Superior temporal gyrus (tissue), 1 donor: ENCODE measurements at regions not wholly inside any gene's neighbourhood (a gene's known extent, or its start where the extent isn't known, plus 50 kb on each side); places are given as distances from the start of the nearest gene placed in this dataset.

Experiments used
- DNase-seq: peaks from one replicate; pipeline ENCODE4 v3.0.0-alpha.2; 2016; ENCODE audit errors: extremely low spot score

DNA sequence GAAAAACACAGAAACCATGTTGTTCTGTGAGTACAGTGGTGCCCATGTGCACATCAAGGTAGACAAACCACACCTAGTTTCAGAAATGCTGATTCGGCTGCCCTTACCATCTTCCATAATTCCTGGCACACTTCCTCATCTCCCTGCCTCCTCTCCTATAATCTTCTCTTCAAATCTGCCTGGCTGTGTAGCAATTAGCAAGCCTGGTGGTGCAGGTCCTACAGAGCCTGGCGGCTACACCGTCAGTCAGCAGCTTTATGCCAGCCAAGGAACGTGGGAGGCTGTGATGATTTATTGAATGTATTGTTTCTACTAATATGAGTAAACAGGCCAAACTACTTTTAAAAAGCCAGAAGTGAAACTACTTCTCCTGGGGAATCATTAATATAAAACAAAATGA is 106.8 kb downstream of the SEMA6D start:
- DNase-seq, result no peak

DNA sequence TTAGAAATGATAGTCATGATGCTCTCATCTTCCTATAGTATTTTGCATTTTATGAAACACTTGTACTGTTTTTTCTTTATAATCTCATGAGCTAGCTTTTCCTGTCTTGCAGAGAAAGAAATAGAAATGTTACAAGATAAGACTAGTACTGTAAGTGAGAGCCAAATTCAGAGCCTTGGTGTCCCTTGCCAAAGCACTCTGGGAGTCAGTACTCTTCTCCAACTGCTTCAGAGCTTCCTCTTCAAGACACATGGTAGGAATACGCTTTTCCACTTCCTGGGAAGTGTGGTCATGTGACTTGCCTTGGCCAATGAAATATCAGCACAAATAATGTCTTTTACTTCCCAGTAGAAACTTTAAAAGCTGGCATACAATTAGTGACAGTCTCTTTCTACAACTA is 112.4 kb downstream of the SEMA6D start:
- DNase-seq, result no peak

DNA sequence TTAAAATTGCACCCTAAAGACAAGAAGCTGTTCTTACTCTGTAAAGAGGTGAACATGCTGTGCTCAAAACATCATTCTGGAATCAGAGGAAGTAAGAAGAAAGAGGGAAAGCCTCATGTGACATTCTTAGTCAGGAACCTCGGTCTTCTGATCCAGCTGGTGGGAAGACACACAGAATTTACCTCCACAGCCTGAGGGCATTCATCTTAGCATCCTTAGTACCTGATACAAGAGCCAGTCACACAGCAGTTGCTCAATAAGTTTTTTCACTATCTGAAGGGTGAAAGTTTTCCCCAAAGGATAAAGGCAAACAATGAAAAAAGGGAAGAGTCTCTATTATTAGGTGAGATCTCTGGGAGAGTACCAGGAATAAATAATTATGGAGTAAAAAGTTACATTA is 116.8 kb downstream of the SEMA6D start:
- DNase-seq, result no peak

DNA sequence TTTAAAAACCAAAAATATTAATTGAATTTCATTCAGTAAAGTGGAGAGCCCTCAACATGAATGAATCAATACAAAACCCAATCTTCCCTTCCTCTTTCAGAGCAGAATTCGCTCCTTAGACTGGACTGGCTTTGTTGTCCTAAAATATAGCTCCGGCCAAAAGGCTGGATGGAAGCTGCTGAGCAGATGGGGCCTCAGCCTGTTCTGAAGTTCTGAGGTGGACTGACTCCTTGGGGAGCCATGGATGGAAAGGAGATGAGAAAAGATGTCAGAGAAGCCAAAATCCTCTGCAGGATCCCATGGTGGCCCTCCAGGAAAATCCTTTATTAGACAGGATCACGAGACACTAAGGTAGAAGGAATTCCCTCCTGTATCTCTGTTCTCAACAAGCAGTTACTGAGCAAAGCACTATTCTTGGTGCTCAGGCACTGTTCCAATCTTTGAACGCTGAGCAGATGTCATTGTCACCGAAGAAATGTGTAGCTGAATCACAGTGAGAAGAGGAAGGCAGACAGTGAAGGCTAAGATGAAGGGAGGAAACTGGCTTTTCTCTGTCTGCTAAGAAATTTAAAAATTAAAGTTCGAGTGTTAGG is 122.0 kb downstream of the SEMA6D start:
- peak; percentile 77 for DNase-seq

DNA sequence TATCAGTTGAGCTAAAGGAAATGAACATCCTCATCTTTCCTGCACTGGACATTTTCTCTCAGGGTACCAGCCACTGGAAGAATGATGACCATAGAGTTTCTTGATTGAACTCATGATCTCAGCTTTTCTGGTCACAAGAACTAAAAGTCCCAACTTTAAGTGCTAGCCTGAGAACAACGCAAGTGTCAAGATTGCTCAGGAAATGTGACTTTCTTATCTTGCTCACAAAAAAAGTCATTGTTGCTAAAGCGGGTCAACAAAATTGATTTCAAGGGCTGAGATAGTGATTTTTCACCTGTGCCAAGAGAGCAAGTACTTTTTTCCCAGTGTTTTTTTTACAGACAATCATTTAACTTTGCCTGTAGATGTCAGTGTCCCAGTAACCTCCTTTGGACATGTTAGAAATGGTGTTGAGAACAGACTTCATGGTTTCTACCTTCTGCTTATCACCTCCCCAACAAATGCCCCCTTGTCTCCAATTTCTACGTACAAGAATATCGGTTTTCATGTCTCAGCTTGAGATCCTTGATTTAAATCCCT is 125.9 kb downstream of the SEMA6D start:
- DNase-seq, result no peak

DNA sequence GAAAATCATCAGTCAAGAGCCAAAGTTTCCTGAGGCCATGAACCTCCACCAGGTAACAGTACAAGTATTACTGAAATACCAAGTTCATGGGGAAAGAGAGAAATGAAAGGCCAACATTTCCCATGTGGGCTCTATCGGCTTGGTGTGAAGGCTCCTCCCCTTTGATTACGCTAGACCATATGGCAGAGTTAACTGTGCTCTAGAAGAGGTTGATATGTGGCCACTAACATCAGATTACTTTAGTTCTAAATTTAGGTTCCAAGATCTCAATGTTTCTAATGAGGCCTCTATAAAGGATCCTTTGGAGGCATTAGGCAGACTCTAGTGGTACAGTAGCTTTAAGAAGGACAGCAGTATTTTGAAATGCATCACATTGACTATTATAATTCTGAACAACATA is 127.1 kb downstream of the SEMA6D start:
- no peak for DNase-seq

DNA sequence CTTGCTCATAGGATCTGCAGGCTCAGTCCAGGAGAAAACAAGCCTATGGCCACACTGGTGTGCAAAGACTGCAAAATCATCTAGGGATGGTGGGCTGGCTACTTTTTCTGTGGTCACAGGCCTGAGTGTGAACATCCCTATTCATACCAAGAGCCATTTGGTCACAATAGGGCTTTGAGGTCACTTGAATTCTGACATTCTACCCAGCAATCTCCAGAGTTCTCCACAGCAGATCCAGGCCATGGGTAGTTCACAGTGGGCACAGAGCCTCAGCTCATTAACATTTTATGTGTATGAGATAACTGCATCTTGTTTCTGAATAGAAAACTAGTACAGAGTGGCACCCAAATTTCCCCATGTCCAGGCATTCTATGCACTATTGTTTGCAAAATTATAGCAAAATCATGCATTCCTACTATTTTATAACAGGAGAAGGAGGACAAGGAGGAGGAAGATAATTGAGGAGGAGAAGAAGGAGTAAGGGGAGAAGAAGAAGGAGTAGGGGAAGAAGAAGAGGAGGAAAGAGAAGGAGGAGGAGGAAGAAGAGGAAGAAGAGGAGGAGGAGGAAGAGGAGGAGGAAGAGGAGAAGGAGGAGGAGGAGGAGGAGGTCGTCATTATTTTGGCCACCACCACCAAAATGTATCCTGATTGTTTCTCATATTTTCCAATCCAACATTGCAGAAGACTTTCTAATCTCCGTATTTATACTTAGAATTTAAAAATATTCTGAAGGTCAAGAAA is 129.0 kb downstream of the SEMA6D start:
- DNase-seq, result peak; percentile 85

DNA sequence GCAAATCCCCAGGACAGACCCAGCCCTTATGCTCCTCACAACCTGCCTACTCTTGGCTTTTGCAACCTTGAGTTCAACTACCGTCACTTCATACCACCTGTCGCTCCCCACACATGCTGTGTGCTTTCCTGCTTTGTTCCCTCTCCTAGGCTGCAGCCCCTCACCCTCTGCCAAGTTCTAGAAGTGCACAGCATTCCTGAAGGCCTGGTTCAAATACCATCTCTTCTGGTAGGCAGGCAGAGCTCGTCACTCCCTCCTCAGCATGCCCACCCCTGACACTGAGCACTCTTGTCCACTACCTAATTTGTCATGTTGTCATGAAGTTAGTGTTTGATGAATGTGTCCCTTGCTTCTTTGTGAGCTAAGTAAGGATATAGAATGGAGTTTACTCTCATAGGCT is 129.6 kb downstream of the SEMA6D start:
- no peak for DNase-seq

DNA sequence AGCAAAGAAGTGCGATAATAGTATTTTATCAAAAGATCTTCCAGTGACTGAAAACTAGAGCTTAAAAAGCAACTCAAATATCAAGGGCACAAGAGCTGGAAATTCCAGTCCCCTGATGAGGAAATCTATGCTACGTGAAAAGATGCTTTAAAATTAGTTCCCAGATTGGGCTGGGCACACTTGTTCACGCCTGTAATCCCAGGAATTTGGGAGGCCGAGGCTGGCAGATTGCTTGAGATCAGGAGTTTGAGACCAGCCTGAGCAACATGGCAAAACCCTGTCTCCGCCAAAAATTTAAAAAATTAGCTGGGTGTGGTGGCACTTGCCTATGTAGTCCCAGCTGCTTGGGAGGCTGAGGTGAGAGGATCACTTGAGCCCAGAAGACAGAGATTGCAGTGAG is 138.8 kb downstream of the SEMA6D start:
- DNase-seq, result no peak

DNA sequence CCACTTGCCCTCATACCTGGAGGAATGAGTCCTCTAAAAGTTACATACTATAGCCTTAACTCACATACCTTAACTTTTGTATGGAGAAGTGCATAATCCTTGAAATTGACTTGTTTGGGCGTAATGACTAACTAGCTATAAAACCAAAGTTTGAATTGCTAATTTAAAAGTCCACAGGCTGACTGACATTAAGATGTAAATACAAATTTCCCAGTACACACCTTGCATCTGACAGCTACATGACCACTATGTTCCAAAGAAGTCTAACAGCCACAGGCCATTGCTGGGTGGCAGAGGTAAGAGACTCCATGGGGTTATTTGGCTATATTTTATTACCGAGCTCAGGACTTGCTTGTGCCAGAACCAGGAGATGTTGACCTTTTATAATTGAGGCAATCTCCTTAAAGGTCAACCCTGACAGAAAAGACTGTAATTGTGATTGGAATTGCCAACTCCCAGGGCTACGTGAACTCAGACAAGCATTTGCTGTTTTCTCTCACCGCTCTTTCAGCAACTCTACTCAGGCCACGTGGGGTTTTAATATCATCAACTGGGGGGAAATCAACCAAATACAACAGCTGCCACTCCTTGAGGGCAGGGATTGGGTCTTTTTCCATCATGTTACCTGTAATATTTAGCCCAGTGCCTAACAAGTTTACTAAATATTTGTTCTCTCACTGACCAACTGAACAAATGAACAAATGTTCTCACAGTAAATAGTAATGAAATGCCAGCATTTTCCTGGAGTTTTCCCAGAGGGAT is 139.9 kb downstream of the SEMA6D start:
- DNase-seq, result no peak

DNA sequence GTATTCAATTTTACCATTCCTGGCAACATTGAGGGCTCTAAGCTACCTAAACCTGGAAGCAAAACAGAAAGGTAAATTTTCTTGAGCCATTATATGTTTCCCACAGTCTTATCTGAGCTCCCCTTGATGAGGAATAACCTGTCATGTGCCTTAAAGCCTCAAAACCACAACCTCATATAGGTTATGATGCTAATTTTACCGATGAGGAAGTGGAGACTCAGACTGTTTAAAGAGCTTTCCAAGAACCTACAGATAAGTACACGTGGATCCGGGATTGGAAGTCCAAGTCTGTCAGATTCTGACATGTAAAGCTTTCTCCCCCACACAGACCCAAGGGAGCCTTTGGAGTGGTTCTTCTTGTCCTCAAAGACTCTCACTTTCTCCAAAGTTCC is 140.5 kb downstream of the SEMA6D start:
- no peak for DNase-seq

DNA sequence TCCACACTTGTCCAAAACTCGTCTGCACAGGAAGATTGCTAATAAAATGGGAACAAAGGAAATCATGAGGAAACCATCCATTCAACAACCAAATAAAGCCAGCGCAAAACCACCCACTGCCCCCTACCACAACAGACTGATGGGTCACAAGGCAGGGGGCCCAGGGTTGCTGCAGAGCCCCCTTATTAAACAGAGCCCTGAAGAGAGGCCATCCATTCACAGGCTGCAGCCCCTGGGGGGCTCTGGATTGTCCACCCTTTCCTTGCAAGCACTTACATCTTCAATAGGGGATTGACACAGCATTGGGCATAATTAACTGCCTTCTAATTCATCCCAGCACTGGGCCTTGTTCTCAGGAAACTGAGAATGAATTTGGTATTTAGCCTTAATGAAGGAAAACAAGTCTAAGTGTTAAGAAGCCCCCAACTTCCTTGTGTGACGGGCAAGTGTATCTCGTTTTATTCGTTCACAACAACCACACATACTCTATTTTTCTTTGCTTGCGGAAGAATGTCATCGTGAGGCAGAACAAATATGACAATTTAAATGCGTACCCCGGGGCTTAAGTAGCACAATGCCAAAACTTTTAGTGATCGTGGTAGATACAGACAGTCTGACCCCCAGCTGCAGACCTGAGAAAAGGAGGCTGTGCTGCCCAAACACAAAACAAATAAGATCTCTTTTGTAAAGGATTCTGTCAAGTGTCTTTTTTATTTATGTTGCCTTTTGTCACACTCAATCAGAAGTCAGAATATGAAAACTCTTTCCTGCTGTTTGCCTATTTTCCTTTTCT is 144.0 kb downstream of the SEMA6D start:
- DNase-seq, result no peak

DNA sequence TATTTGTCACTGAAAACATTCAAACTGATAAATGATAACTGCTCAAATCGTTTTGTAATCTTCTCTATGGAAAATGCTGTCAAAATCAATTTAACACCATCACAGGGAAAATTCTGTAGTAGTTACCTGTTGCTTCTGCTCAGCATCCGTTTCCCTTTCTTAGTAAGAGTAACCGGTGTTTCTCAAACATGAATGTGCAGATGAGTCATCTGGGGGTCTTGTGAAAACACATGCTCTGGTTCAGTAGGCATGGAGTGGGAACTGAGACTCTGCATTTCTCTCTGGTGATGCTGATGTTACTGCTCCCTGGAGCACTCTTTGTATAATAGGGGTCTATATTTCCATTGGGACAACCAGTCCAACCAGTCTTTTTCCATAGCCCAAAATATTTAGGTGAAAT is 145.1 kb downstream of the SEMA6D start:
- no peak for DNase-seq

DNA sequence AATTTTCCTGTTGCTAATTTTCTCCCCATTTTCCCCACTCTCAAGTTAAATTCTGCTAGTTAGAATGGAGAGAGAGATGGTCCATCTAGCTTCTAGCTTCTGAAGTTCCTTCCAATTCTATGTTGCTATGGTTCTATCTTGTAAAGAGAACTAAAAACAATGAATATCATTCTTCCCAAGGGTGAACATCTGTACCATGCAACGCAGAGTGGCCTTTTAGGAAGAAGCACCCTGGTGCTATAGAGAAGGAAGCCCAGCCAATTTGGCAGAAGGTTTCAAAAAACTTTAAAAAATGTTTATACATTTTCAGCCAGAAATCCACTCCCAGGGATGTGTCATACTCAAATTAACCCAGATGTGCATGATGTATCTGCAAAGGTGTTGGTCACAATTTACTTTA is 149.1 kb downstream of the SEMA6D start:
- no peak for DNase-seq

DNA sequence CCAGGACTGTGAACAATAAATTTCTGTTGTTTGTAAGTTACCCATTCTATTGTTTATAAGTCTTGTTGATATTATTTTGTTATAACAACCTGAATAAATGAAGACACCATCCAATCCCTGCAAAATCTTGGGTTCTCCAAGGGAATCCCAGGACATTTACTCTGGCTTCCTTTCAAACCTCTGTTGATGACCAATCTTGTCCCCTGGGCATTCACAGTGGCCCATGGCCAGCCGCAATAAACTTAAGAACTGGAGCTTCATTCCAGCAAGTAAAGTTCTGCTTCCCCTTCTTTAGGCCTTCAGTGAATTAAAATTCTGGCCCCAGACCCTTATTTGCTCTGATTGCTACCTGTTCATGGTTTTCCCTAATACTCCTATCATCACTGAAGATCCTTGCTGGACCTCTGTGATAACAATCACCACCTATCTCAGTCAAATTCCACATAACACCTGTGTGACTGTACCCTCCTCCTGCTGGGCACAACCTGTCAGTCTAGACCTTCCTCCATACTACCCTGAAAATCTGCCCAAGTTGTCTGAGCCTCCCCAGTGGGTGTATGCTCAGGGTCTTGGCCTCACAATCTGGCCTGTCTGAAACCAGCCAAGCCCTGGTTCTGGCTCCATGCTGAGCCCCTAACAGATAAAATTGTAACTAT is 153.1 kb downstream of the SEMA6D start:
- DNase-seq, result no peak

DNA sequence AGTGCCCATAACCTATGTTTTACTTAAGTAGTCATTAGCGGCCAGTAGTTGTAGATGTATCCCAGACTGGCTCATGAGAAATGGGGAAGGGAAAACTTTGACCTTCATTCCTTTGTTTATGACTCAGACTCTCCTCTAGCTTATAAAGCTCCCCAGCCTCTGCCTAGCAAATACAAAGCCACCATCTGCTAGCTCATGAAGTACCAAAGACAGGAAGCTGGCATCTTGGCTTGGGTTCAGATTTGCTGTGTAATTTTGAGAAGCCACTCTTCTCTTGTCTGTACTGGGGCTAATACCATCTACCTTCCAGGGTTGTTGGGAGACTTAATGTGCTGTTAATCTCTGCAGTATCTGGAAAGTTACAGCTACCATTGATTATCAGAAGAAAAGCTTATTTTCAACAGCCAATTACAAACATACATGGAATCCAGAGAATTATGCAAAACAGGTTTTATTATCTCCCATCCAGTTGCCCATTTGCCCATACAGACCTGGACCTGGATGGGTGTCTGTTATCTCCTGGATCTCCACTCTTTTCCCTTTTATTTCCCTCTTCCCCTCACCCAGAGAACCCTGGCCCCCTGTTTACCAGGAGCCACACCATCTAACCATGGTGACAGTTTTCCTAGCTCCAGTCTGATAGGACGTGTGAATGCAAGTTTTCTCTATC is 153.8 kb downstream of the SEMA6D start:
- no peak for DNase-seq

DNA sequence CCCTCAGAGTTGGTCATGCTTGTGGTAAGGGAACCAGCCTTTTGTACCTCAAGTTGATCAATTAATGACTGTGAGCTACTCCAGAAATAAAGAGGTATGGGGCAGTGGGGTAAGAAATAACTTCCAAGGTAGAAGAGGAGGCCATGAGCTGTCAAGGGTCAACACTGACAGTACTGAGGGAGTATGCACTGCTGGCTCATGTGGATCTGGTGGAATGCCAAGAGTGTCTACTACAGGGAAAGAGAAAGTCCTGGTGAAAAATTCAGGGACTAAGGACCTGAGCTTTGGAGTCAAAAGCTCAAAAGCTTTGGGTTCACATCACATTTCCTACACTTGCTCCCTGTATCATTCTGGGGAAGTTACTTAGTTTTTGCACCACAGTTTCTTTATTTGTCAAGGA is 154.9 kb downstream of the SEMA6D start:
- DNase-seq, result no peak

DNA sequence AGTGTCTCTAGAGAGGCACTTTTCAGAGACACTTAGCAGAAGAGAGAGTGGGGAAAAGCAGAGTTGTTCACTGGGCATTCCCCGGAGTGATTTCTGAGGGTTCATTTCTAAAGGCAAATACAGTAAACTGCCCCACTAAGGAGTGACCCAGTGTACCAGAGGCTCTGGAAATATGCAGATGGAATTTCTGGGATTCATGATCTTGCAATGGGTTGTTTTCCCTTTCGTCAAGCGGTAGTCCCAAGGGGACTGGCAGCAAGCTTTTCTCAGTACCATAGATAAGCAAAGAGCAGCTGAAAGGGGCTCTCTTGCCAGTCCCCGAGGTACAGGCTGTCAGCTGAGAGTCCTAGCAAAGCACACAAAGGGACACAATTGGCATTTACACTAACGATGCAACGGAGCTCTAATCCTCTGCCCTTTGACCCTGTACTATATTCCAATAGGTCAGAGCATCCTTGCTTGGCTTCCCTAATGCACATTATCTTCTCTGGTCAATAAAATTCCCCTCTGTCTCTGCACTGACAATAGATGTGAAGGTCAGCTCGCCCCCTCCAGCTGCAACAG is 155.6 kb downstream of the SEMA6D start:
- DNase-seq, result no peak

DNA sequence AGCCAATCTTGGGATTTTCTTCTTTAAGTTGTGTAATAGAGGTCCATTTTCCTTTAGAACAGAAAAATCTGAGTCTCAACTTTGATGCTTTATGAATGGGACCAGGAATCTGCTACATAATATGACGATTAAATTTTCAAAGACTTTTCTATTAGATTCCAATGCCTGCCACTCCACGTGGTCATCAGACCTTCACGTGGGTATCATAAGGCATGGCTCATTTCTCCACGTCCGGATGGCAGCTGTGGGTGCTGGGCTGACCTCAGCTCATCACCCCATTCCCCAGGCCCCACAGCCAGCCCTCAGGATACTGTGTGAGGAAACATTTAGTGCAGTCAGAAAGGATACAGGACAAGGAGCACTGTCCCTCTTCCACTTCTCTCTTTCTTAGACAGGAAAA is 159.7 kb downstream of the SEMA6D start:
- no peak for DNase-seq

DNA sequence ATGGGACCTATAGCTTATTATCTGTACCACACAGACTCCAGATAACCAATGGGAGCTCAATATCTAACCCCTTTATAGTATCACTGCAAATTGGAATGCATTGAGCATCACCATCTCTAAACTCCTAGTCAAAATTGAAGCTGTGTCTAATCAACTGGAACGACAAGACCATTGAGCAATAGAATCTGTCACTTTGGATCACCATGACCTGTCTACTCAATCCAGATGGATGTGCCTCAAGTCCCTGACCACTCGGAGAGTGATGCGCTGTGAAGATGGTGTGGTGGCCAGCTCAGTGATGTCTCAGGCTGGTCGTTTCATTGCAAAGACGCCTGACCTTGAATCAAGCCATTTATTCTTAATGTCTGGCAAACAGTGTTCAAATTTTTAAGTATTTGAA is 160.5 kb downstream of the SEMA6D start:
- no peak for DNase-seq

DNA sequence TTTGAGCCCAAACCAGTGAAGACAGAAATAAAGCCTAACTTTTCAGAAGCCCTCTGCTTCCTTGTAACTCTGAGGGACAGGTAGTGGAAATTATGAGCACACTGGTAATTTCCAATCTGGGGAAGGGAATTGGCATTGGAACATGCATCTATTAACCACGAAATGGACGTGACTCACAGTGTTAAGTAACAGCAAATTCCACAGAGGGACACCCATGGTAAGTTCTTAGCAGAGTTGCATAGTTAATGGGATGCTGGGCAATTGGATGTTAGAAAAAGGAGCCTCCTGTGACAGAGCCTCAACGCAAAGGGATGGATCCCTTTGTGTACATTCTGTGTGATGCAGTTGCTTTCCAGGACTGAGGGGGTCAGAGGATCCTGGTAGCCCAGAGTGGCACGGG is 168.6 kb downstream of the SEMA6D start:
- no peak for DNase-seq
